GM12878 (cell line): ENCODE measurements at regions not wholly inside any gene's neighbourhood (a gene's known extent, or its start where the extent isn't known, plus 50 kb on each side); places are given as distances from the start of the nearest gene placed in this dataset.

Experiments used
- ATAC-seq: fragments of 200-7000 bp; cut with Tn5 transposase; 3 replicates; pipeline ENCODE4 v1.9.1; 2020; ENCODE audit warnings: mild to moderate bottlenecking, moderate library complexity
- BruUV-seq: library from RNA; stranded (reverse); fragments of 400-500 nt; replicated peaks from 2 replicates; lab custom pipeline; 2021; lab: Mats Ljungman, UMichigan
- CTCF ChIA-PET: fragments of 300-600 bp; sonication (Branson Sonifier 250); formaldehyde crosslinking; extraction: SDS; loops from one replicate; lab custom pipeline; 2021; ENCODE audit warnings: inconsistent platforms; lab: Yijun Ruan, JAX
- POLR2A ChIA-PET: fragments of 350-600 bp; formaldehyde crosslinking; extraction: SDS; loops from one replicate; lab custom pipeline; 2021; ENCODE audit warnings: inconsistent platforms; lab: Charles Lee
- RAD21 ChIA-PET: fragments of 300-600 bp; sonication (Branson Sonifier 250); formaldehyde crosslinking; loops from one replicate; lab custom pipeline; 2023; ENCODE audit warnings: antibody characterized with exemption; ENCODE audit not compliant: unreplicated experiment; lab: Charles Lee
- SMC1A ChIA-PET: fragments of 300-600 bp; sonication (Branson Sonifier 250); formaldehyde crosslinking; loops from one replicate; lab custom pipeline; 2023; ENCODE audit not compliant: unreplicated experiment, uncharacterized antibody; lab: Charles Lee
- DNase-seq: peaks from one replicate; pipeline ENCODE4 v3.0.0-alpha.2; 2011; ENCODE audit warnings: low read depth, low spot score
- FAIRE-seq: peaks from 3 replicates; lab custom pipeline; 2011; peaks lifted over from hg19 to GRCh38; lab: Jason Lieb, UNC
- H2AFZ ChIP-seq: 2 replicates; pipeline ENCODE4 v1.6.0; 2011; ENCODE audit warnings: low read depth, low read length, control low read depth; ENCODE audit not compliant: control insufficient read depth
- H3K27ac ChIP-seq: 2 replicates; pipeline ENCODE4 v1.5.1; 2011; ENCODE audit warnings: control low read depth; ENCODE audit not compliant: control insufficient read depth, insufficient read depth
- H3K27me3 ChIP-seq, 2 experiments: replicated peaks in 1 of 2; 2 replicates each; pipeline versions ENCODE4 v1.6.0 to v1.6.1; 2011; ENCODE audit warnings: low read length in 1 of 2; ENCODE audit not compliant: control insufficient read depth in 2 of 2, insufficient read depth in 2 of 2
- H3K36me3 ChIP-seq, 2 experiments: 2 replicates each; pipeline ENCODE4 v1.5.1; 2011; ENCODE audit warnings: low read length in 1 of 2; ENCODE audit not compliant: control insufficient read depth in 2 of 2, insufficient read depth in 2 of 2
- H3K4me1 ChIP-seq: 2 replicates; pipeline ENCODE4 v1.6.1; 2011; ENCODE audit warnings: mild to moderate bottlenecking, low read length, moderate library complexity, mixed read lengths; ENCODE audit not compliant: control insufficient read depth, insufficient read depth
- H3K4me2 ChIP-seq: 2 replicates; pipeline ENCODE4 v1.6.0; 2011; ENCODE audit warnings: control low read depth; ENCODE audit not compliant: control insufficient read depth, insufficient read depth
- H3K4me3 ChIP-seq: fragments of 200-600 bp; sonication (generic); 2 replicates; pipeline ENCODE4 v1.5.1; 2016
- H3K79me2 ChIP-seq: 2 replicates; pipeline ENCODE4 v1.6.0; 2011; ENCODE audit warnings: low read length; ENCODE audit not compliant: control insufficient read depth, insufficient read depth
- H3K9ac ChIP-seq: 2 replicates; pipeline ENCODE4 v1.8.0; 2011; ENCODE audit warnings: low read length, control low read depth, mixed read lengths; ENCODE audit not compliant: control insufficient read depth, insufficient read depth
- H3K9me3 ChIP-seq: replicated peaks from 3 replicates; pipeline ENCODE4 v1.5.1; 2011; ENCODE audit warnings: mild to moderate bottlenecking, low read length; ENCODE audit not compliant: control insufficient read depth, insufficient read depth
- H4K20me1 ChIP-seq: 2 replicates; pipeline ENCODE4 v1.6.0; 2011; ENCODE audit not compliant: control insufficient read depth, insufficient read depth
- BRCA1 ChIP-seq: IDR thresholded peaks from 2 replicates; pipeline ENCODE4 v1.6.1; 2011; ENCODE audit warnings: low read depth, low read length, improper control_type of control experiment
- EP300 ChIP-seq, 2 experiments: fragments of 150-350 bp in 1 of 2; IDR thresholded peaks; 2 replicates each; pipeline ENCODE4 v1.6.1; 2011 to 2012; ENCODE audit warnings: low read depth in 2 of 2, low read length in 2 of 2, borderline replicate concordance in 1 of 2, improper control_type of control experiment in 1 of 2, inconsistent platforms in 1 of 2; ENCODE audit not compliant: control insufficient read depth in 1 of 2
- ETV6 ChIP-seq, 2 experiments: fragments of 450-650 bp in 1 of 2; IDR thresholded peaks in 1 of 2; conservative IDR thresholded peaks in 1 of 2; 2 replicates each; pipeline ENCODE4 v1.6.1; 2014; ENCODE audit warnings: antibody characterized with exemption in 1 of 2, borderline replicate concordance in 1 of 2, low read depth in 1 of 2, mild to moderate bottlenecking in 1 of 2, moderate library complexity in 1 of 2
- HCFC1 ChIP-seq: fragments of 150-350 bp; IDR thresholded peaks from 2 replicates; pipeline ENCODE4 v1.6.1; 2014; ENCODE audit warnings: low read length
- HDGF ChIP-seq: fragments of 450-650 bp; IDR thresholded peaks from 2 replicates; pipeline ENCODE4 v1.6.1; 2016; ENCODE audit warnings: antibody characterized with exemption
- KAT2A ChIP-seq: conservative IDR thresholded peaks from 2 replicates; pipeline ENCODE4 v1.6.1; 2011; ENCODE audit warnings: low read depth, low read length; ENCODE audit not compliant: control insufficient read depth
- NR2F1 ChIP-seq: fragments of 450-650 bp; conservative IDR thresholded peaks from 2 replicates; pipeline ENCODE4 v1.6.1; 2017; ENCODE audit warnings: mild to moderate bottlenecking
- SPI1 ChIP-seq: IDR thresholded peaks from 2 replicates; pipeline ENCODE4 v1.6.1; 2011; ENCODE audit warnings: low read depth, mild to moderate bottlenecking, low read length, moderate library complexity, borderline replicate concordance; ENCODE audit not compliant: insufficient read depth
- TARDBP ChIP-seq: IDR thresholded peaks from 2 replicates; pipeline ENCODE4 v1.6.1; 2016; ENCODE audit warnings: borderline replicate concordance
- TCF3 ChIP-seq: IDR thresholded peaks from 2 replicates; pipeline ENCODE4 v1.6.1; 2012; ENCODE audit warnings: low read depth, mild to moderate bottlenecking, low read length, borderline replicate concordance; ENCODE audit not compliant: insufficient read depth
- ZNF24 ChIP-seq: fragments of 450-650 bp; IDR thresholded peaks from 2 replicates; pipeline ENCODE4 v1.6.1; 2017; ENCODE audit warnings: antibody characterized with exemption, mild to moderate bottlenecking
- ZNF687 ChIP-seq: fragments of 450-650 bp; IDR thresholded peaks from 2 replicates; pipeline ENCODE4 v1.6.1; 2017; ENCODE audit warnings: mild to moderate bottlenecking, moderate library complexity
- ZSCAN29 ChIP-seq: fragments of 450-650 bp; IDR thresholded peaks from 2 replicates; pipeline ENCODE4 v1.6.1; 2017; ENCODE audit warnings: mild to moderate bottlenecking, moderate library complexity
- WGBS: methylation state at CpG from one replicate; pipeline ENCODE4 v1.1.6; 2016; ENCODE audit warnings: low lambda C conversion rate; ENCODE audit not compliant: insufficient replicate concordance, insufficient coverage; ENCODE audit errors: missing lambda C conversion rate; 5-methylcytosine and 5-hydroxymethylcytosine counted together
- in situ Hi-C: fragments of 300-500 bp; cut with MboI; formaldehyde crosslinking; loops from 9 replicates; pipeline ENCODE4 v1.14.3; 2018; ENCODE audit warnings: mixed read lengths
- intact Hi-C: fragments of 100-400 bp; cut with micrococcal nuclease; formaldehyde crosslinking; loops from one replicate; pipeline ENCODE4 v1.14.2; 2022; ENCODE audit not compliant: unreplicated experiment

GRCh38 chr5:116387738-116388137 lies 186.9 kb downstream of the SEMA6A start:
- no peaks in the 10 kb centered on the region for H3K79me2 ChIP-seq
- no peak overlapping the region for H3K9ac ChIP-seq
- H3K27me3 ChIP-seq: no peaks in the 10 kb centered on the region
- no peak overlapping the region for H3K4me3 ChIP-seq
- no peaks in the 10 kb centered on the region for H3K36me3 ChIP-seq
- WGBS: 61% methylated on average over 3 of the region's 3 CpGs
- H3K9me3 ChIP-seq: no peaks in the 10 kb centered on the region
- BruUV-seq: no TSS peak
- H3K4me2 ChIP-seq: no peak overlapping the region
- ChIA-PET RAD21 (no interaction called here), SMC1A (interaction anchor here (1.0 kb wide), 1 partner anchor 66 kb away, joined by 3 read pairs; no protein-coding TSS in a partner anchor), POLR2A (interaction anchor here (0.6 to 1.5 kb wide), 2 partner anchors 14 to 119 kb away, joined by 6 read pairs; no protein-coding TSS in a partner anchor), CTCF (interaction anchor here (1.4 kb wide), 1 partner anchor 17 kb away, joined by 3 read pairs; no protein-coding TSS in a partner anchor)
- no peak overlapping the region for H2AFZ ChIP-seq
- FAIRE-seq: no peak
- in situ Hi-C loops (no loop called here), intact Hi-C loops (no loop called here)
- no peak for TF ChIP-seq TCF3
- TF ChIP-seq HDGF: no peak
- TF ChIP-seq SPI1: no peak
- TF ChIP-seq TARDBP: no peak
- TF ChIP-seq NR2F1: no peak
- TF ChIP-seq ZNF24: no peak
- no peak for TF ChIP-seq ZSCAN29
- H3K4me1 ChIP-seq: no peaks in the 10 kb centered on the region
- H3K27ac ChIP-seq: no peak overlapping the region
- no peak for ATAC-seq
- no peak for DNase-seq
- no peaks in the 10 kb centered on the region for H4K20me1 ChIP-seq

- Histone ChIP-seq H3K79me2 (no peaks in the 10 kb centered on the region), H4K20me1 (no peaks in the 10 kb centered on the region), H3K9ac (no peak overlapping the region), H3K36me3 (no peaks in the 10 kb centered on the region), H3K4me2 (no peak overlapping the region), H3K9me3 (no peaks in the 10 kb centered on the region), H3K4me3 (no peak overlapping the region), H3K27me3 (no peaks in the 10 kb centered on the region), H3K27ac (no peak overlapping the region), H3K4me1 (no peaks in the 10 kb centered on the region), H2AFZ (no peak overlapping the region)
- CTCF ChIA-PET: interaction anchor here (1.4 kb wide), 1 partner anchor 15 kb away, joined by 3 read pairs; no protein-coding TSS in a partner anchor
- intact Hi-C loops (no loop called here), in situ Hi-C loops (no loop called here)
- FAIRE-seq (no peak), ATAC-seq (no peak), DNase-seq (no peak)
- 74% methylated on average over 5 of the region's 5 CpGs for WGBS
- SMC1A ChIA-PET: interaction anchor here (1.0 kb wide), 1 partner anchor 67 kb away, joined by 3 read pairs; no protein-coding TSS in a partner anchor
- POLR2A ChIA-PET: interaction anchor here (1.5 kb wide), 1 partner anchor 13 kb away, joined by 6 read pairs; no protein-coding TSS in a partner anchor
- no TSS peak for BruUV-seq
- RAD21 ChIA-PET: interaction anchor here (0.6 kb wide), 1 partner anchor 14 kb away, joined by 5 read pairs; no protein-coding TSS in a partner anchor
- no peak for TF ChIP-seq ZNF687
- TF ChIP-seq HCFC1: no peak
- no peak for TF ChIP-seq KAT2A
- no peak for TF ChIP-seq BRCA1
- no peak for TF ChIP-seq EP300 (IDR thresholded peaks at IDR 0.05; ENCODE audit: borderline replicate concordance in 1 of 2, control insufficient read depth in 1 of 2, low read depth in 2 of 2, low read length in 2 of 2)
- TF ChIP-seq ETV6 (conservative IDR thresholded peaks at IDR 0.05 in 1 of 2, IDR thresholded peaks at IDR 0.05 in 1 of 2; ENCODE audit: borderline replicate concordance in 1 of 2, low read depth in 1 of 2): no peak
Measured at GRCh38 chr5:116386633-116387032, 188.0 kb downstream of the SEMA6A start.
